GM12873 (cell line): ENCODE measurements at regions not wholly inside any gene's neighbourhood (a gene's known extent, or its start where the extent isn't known, plus 50 kb on each side); places are given as distances from the start of the nearest gene placed in this dataset.

Experiments used
- CTCF ChIP-seq: IDR thresholded peaks from 2 replicates; pipeline ENCODE4 v1.5.1; 2012; ENCODE audit warnings: low read depth, mild to moderate bottlenecking, moderate library complexity, low read length, control low read depth; ENCODE audit not compliant: insufficient read depth; ENCODE audit errors: missing control alignments

GRCh38 chr18:29449424-29449823, 1272.5 kb upstream of the CDH2 start:
- no peak for TF ChIP-seq CTCF

- no peak for TF ChIP-seq CTCF
These were observed 1262.5 kb upstream of the CDH2 start for GRCh38 chr18:29439398-29439797.

GRCh38 chr18:29436459-29436858, 1259.5 kb upstream of the CDH2 start:
- TF ChIP-seq CTCF = no peak

DNA sequence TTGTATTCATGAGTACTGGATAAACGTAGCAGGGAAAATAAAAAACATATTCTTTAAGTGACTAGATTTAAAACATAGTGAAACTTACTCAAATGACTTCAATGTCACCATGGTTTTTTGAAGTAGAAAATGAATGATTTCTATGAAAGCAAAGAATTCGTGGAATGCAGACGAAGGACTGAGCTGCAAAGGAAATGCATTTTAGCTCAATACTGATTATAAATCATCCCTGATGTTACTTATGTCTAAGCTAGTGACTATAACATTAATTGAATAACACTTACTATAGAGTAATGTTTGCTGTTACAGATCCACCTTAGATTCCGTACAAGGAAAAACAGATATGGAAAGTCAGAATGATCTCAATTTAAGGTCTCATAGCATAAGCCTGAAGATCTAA, 1257.7 kb upstream of the CDH2 start:
- no peak for TF ChIP-seq CTCF

DNA sequence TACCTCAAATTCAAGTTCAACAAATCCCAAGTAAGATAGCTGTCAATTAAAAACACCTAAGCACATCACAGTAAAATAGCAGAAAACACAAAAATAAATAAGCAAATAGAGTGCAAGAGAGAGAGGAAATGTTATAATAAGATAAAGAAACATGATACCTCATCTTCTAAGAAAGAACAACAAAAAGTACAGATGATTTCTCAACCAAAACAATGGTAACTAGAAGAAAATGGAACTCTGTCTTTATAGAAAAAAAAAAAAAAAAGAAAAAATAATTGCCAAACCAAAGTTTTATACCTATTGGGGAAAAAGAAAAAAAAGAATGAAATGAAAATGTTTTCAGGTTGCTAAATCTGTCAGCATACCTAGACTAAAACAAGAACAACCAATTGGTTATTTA, 1253.5 kb upstream of the CDH2 start:
- no peak for TF ChIP-seq CTCF

- no peak for TF ChIP-seq CTCF
These were observed 1241.2 kb upstream of the CDH2 start for GRCh38 chr18:29418136-29418535.

DNA sequence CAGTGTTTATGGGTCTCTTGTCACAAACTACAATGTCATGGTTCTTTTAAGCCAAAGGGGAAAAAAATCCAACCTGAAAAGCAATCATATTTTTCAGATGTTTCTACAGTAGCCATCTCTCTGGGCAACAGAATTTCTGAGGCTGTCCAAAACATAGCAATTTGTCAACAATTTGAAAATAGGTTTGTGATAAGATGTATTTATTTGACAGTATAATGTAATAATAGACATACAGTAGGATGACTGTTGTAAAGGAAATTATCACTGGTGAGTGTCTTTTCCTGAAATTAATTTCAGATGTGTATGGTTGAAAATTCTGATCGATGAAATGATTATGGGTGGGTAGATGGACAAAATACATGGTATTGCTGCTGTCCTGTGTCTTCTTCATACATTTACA, 1230.1 kb upstream of the CDH2 start:
- no peak for TF ChIP-seq CTCF

GRCh38 chr18:29397536-29397935, 1220.6 kb upstream of the CDH2 start:
- no peak for TF ChIP-seq CTCF
